HepG2 (cell line): ENCODE measurements at regions not wholly inside any gene's neighbourhood (a gene's known extent, or its start where the extent isn't known, plus 50 kb on each side); places are given as distances from the start of the nearest gene placed in this dataset.

ENCODE experiments used
- ATAC-seq: fragments of 200-7000 bp; cut with Tn5 transposase; 3 replicates; pipeline ENCODE4 v1.9.1; 2020; ENCODE audit warnings: mild to moderate bottlenecking, moderate library complexity
- BruUV-seq: library from RNA; stranded (reverse); fragments of 400-500 nt; replicated peaks from 2 replicates; lab custom pipeline; 2021; lab: Mats Ljungman, UMichigan
- CTCF ChIA-PET: fragments of 300-600 bp; formaldehyde crosslinking; extraction: SDS; loops from one replicate; lab custom pipeline; 2021; ENCODE audit warnings: low total read pairs, inconsistent platforms, low intra/inter-chr PET ratio; lab: Yijun Ruan, JAX
- POLR2A ChIA-PET: fragments of 350-600 bp; sonication (Branson Sonifier 250); formaldehyde crosslinking; loops from one replicate; lab custom pipeline; 2020; ENCODE audit warnings: antibody characterized with exemption, inconsistent platforms; lab: Yijun Ruan, JAX
- DNase-seq: peaks from one replicate; pipeline ENCODE4 v3.0.0-alpha.2; 2015; ENCODE audit warnings: low spot score
- FAIRE-seq: peaks from 3 replicates; lab custom pipeline; 2011; peaks lifted over from hg19 to GRCh38; lab: Jason Lieb, UNC
- H2AFZ ChIP-seq: one replicate; pipeline ENCODE4 v1.6.1; 2011; ENCODE audit warnings: low read length, inconsistent platforms
- H3K27ac ChIP-seq: fragments of 300-600 bp; 3 replicates; pipeline ENCODE4 v1.8.0; 2011; ENCODE audit warnings: mixed run types, mild to moderate bottlenecking, mixed read lengths, low read length, inconsistent platforms; ENCODE audit not compliant: insufficient read depth; ENCODE audit errors: extremely low read length
- H3K27me3 ChIP-seq, 2 experiments: fragments of 200-600 bp in 1 of 2; 2 replicates in 1 of 2; 3 replicates in 1 of 2; pipeline versions ENCODE4 v1.6.0 to v1.8.0; 2011; ENCODE audit warnings: low read length in 2 of 2, mild to moderate bottlenecking in 2 of 2, moderate library complexity in 2 of 2, inconsistent platforms in 1 of 2; ENCODE audit not compliant: insufficient read depth in 2 of 2, control insufficient read depth in 1 of 2
- H3K36me3 ChIP-seq, 2 experiments: fragments of 200-600 bp in 1 of 2; replicated peaks in 1 of 2; 2 replicates in 1 of 2; 3 replicates in 1 of 2; pipeline versions ENCODE4 v1.5.1 to v1.8.0; 2011; ENCODE audit warnings: low read length in 2 of 2, inconsistent platforms in 1 of 2; ENCODE audit not compliant: insufficient read depth in 2 of 2, control insufficient read depth in 1 of 2
- H3K4me1 ChIP-seq: 2 replicates; pipeline ENCODE4 v1.5.1; 2012; ENCODE audit warnings: low read length, inconsistent platforms; ENCODE audit not compliant: insufficient read depth
- H3K4me2 ChIP-seq: 2 replicates; pipeline ENCODE4 v1.6.0; 2011; ENCODE audit warnings: low read depth, low read length, inconsistent platforms
- H3K4me3 ChIP-seq, 3 experiments: fragments of 200-600 bp in 1 of 3; sonication (generic), shearing (Covaris generic) in 1 of 3; replicated peaks in 1 of 3; 2 replicates each; pipeline ENCODE4 v1.5.1; 2011 to 2016; ENCODE audit warnings: low read length in 3 of 3, inconsistent platforms in 2 of 3, low read depth in 2 of 3, mild to moderate bottlenecking in 2 of 3, control low read depth in 1 of 3, mixed read lengths in 1 of 3; ENCODE audit not compliant: insufficient read depth in 1 of 3
- H3K79me2 ChIP-seq: one replicate; pipeline ENCODE4 v1.6.1; 2011; ENCODE audit warnings: low read length, inconsistent platforms; ENCODE audit not compliant: insufficient read depth
- H3K9ac ChIP-seq: 2 replicates; pipeline ENCODE4 v1.6.0; 2011; ENCODE audit warnings: mild to moderate bottlenecking, low read depth, low read length, inconsistent platforms; ENCODE audit not compliant: insufficient read depth
- H3K9me3 ChIP-seq: 2 replicates; pipeline ENCODE4 v1.5.1; 2012; ENCODE audit warnings: mild to moderate bottlenecking, low read length
- H4K20me1 ChIP-seq: 2 replicates; pipeline ENCODE4 v1.6.0; 2011; ENCODE audit warnings: inconsistent platforms, mild to moderate bottlenecking, low read length, moderate library complexity; ENCODE audit not compliant: insufficient read depth
- ISX ChIP-seq: sonication (generic); formaldehyde crosslinking; conservative IDR thresholded peaks from 2 replicates; pipeline ENCODE4 v1.5.0; 2020; ENCODE audit warnings: missing genetic modification reagents
- XRCC5 ChIP-seq: fragments of 200-400 bp; formaldehyde crosslinking; optimal IDR thresholded peaks from 2 replicates; pipeline ENCODE3; 2017; ENCODE audit warnings: mild to moderate bottlenecking, low read length
- ZNF230 ChIP-seq: sonication (generic); formaldehyde crosslinking; IDR thresholded peaks from 2 replicates; pipeline ENCODE4 v1.4.0; 2020; ENCODE audit warnings: mild to moderate bottlenecking, missing genetic modification reagents
- ZNF251 ChIP-seq: sonication (generic); formaldehyde crosslinking; IDR thresholded peaks from 2 replicates; pipeline ENCODE4 v1.9.0; 2021; ENCODE audit warnings: mild to moderate bottlenecking, missing genetic modification reagents
- WGBS: methylation state at CpG from one replicate; pipeline ENCODE4 v1.1.6; 2017; ENCODE audit warnings: low lambda C conversion rate; 5-methylcytosine and 5-hydroxymethylcytosine counted together
- in situ Hi-C: cut with HindIII; loops from 2 replicates; pipeline ENCODE4 v1.10.0; 2017; ENCODE audit warnings: low pct_unique_long_range_greater_than_20kb; ENCODE audit not compliant: extremely low pct_ligation_motif_present
- intact Hi-C: fragments of 100-400 bp; cut with micrococcal nuclease; formaldehyde crosslinking; loops from one replicate; pipeline ENCODE4 v1.10.0; 2022; ENCODE audit not compliant: unreplicated experiment
- TF ChIP-seq, protein P1 (sequence below): sonication (generic); formaldehyde crosslinking; IDR thresholded peaks from 2 replicates; pipeline ENCODE4; 2020; ENCODE audit warnings: missing genetic modification reagents, mild to moderate bottlenecking, borderline replicate concordance
- TF ChIP-seq, protein P2 (sequence below): sonication (generic); formaldehyde crosslinking; IDR thresholded peaks from 2 replicates; pipeline ENCODE4 v1.9.0; 2021; ENCODE audit warnings: missing genetic modification reagents, borderline replicate concordance
- TF ChIP-seq, protein P3 (sequence below): sonication (generic); formaldehyde crosslinking; IDR thresholded peaks from 2 replicates; pipeline ENCODE4 v1.5.1; 2020; ENCODE audit warnings: mild to moderate bottlenecking, missing genetic modification reagents, borderline replicate concordance
- TF ChIP-seq, protein P4 (sequence below): sonication (generic); formaldehyde crosslinking; IDR thresholded peaks from 2 replicates; pipeline ENCODE4 v1.4.0; 2020; ENCODE audit warnings: mild to moderate bottlenecking, missing genetic modification reagents, borderline replicate concordance
- TF ChIP-seq, protein P5 (sequence below): sonication (generic); formaldehyde crosslinking; IDR thresholded peaks from 2 replicates; pipeline ENCODE4 v1.8.0; 2022; ENCODE audit warnings: missing genetic modification reagents, mild to moderate bottlenecking, moderate library complexity, borderline replicate concordance

DNA sequence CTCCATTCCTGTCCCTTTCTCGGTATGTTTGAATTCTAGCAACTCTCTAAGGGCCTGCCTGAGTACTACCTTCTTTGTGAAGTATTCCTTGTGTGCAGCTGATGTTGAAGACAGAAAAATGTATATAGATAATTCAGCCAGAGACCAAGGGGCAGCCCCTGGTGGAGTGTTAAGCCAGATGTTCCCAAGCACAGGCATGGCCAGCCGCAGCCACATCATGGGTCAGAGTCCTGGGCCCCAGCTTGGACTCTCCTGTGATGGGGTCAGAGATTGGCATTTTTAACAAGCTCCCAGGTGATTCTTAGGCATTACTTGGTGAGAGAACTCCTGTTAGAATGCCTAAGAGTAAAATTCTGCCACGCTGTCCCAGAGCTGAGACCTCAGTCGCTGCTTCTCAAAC, 100.8 kb downstream of the IRF8 start:
- H4K20me1 ChIP-seq: no peaks in the 10 kb centered on the region
- DNase-seq: no peak
- ChIA-PET POLR2A (no interaction called here), CTCF (no interaction called here)
- H2AFZ ChIP-seq: no peak overlapping the region
- BruUV-seq: no TSS peak
- H3K9ac ChIP-seq: no peak overlapping the region
- FAIRE-seq: no peak
- peaks cover 6 to 41% of the 10 kb centered on the region in 2 experiments; a peak in 4 of 5 replicates for H3K27me3 ChIP-seq
- no peaks in the 10 kb centered on the region for H3K4me1 ChIP-seq
- H3K79me2 ChIP-seq: no peaks in the 10 kb centered on the region
- 25% methylated on average over 4 of the region's 4 CpGs for WGBS
- no peaks in the 10 kb centered on the region for H3K9me3 ChIP-seq
- H3K4me2 ChIP-seq: no peak overlapping the region
- in situ Hi-C loops (no loop called here), intact Hi-C loops (no loop called here)
- H3K27ac ChIP-seq: no peak overlapping the region
- no peak overlapping the region for H3K4me3 ChIP-seq
- ATAC-seq: no peak
- no peaks in the 10 kb centered on the region for H3K36me3 ChIP-seq
- no peak for TF ChIP-seq XRCC5
- no peak for TF ChIP-seq ISX
- TF ChIP-seq, protein P1, sequence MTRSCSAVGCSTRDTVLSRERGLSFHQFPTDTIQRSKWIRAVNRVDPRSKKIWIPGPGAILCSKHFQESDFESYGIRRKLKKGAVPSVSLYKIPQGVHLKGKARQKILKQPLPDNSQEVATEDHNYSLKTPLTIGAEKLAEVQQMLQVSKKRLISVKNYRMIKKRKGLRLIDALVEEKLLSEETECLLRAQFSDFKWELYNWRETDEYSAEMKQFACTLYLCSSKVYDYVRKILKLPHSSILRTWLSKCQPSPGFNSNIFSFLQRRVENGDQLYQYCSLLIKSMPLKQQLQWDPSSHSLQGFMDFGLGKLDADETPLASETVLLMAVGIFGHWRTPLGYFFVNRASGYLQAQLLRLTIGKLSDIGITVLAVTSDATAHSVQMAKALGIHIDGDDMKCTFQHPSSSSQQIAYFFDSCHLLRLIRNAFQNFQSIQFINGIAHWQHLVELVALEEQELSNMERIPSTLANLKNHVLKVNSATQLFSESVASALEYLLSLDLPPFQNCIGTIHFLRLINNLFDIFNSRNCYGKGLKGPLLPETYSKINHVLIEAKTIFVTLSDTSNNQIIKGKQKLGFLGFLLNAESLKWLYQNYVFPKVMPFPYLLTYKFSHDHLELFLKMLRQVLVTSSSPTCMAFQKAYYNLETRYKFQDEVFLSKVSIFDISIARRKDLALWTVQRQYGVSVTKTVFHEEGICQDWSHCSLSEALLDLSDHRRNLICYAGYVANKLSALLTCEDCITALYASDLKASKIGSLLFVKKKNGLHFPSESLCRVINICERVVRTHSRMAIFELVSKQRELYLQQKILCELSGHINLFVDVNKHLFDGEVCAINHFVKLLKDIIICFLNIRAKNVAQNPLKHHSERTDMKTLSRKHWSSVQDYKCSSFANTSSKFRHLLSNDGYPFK (CRISPR knock-in tag): no peak
- TF ChIP-seq, protein P2, sequence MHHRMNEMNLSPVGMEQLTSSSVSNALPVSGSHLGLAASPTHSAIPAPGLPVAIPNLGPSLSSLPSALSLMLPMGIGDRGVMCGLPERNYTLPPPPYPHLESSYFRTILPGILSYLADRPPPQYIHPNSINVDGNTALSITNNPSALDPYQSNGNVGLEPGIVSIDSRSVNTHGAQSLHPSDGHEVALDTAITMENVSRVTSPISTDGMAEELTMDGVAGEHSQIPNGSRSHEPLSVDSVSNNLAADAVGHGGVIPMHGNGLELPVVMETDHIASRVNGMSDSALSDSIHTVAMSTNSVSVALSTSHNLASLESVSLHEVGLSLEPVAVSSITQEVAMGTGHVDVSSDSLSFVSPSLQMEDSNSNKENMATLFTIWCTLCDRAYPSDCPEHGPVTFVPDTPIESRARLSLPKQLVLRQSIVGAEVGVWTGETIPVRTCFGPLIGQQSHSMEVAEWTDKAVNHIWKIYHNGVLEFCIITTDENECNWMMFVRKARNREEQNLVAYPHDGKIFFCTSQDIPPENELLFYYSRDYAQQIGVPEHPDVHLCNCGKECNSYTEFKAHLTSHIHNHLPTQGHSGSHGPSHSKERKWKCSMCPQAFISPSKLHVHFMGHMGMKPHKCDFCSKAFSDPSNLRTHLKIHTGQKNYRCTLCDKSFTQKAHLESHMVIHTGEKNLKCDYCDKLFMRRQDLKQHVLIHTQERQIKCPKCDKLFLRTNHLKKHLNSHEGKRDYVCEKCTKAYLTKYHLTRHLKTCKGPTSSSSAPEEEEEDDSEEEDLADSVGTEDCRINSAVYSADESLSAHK (CRISPR knock-in tag): no peak
- TF ChIP-seq, protein P3, sequence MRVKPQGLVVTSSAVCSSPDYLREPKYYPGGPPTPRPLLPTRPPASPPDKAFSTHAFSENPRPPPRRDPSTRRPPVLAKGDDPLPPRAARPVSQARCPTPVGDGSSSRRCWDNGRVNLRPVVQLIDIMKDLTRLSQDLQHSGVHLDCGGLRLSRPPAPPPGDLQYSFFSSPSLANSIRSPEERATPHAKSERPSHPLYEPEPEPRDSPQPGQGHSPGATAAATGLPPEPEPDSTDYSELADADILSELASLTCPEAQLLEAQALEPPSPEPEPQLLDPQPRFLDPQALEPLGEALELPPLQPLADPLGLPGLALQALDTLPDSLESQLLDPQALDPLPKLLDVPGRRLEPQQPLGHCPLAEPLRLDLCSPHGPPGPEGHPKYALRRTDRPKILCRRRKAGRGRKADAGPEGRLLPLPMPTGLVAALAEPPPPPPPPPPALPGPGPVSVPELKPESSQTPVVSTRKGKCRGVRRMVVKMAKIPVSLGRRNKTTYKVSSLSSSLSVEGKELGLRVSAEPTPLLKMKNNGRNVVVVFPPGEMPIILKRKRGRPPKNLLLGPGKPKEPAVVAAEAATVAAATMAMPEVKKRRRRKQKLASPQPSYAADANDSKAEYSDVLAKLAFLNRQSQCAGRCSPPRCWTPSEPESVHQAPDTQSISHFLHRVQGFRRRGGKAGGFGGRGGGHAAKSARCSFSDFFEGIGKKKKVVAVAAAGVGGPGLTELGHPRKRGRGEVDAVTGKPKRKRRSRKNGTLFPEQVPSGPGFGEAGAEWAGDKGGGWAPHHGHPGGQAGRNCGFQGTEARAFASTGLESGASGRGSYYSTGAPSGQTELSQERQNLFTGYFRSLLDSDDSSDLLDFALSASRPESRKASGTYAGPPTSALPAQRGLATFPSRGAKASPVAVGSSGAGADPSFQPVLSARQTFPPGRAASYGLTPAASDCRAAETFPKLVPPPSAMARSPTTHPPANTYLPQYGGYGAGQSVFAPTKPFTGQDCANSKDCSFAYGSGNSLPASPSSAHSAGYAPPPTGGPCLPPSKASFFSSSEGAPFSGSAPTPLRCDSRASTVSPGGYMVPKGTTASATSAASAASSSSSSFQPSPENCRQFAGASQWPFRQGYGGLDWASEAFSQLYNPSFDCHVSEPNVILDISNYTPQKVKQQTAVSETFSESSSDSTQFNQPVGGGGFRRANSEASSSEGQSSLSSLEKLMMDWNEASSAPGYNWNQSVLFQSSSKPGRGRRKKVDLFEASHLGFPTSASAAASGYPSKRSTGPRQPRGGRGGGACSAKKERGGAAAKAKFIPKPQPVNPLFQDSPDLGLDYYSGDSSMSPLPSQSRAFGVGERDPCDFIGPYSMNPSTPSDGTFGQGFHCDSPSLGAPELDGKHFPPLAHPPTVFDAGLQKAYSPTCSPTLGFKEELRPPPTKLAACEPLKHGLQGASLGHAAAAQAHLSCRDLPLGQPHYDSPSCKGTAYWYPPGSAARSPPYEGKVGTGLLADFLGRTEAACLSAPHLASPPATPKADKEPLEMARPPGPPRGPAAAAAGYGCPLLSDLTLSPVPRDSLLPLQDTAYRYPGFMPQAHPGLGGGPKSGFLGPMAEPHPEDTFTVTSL (CRISPR knock-in tag): no peak
- TF ChIP-seq, protein P4, sequence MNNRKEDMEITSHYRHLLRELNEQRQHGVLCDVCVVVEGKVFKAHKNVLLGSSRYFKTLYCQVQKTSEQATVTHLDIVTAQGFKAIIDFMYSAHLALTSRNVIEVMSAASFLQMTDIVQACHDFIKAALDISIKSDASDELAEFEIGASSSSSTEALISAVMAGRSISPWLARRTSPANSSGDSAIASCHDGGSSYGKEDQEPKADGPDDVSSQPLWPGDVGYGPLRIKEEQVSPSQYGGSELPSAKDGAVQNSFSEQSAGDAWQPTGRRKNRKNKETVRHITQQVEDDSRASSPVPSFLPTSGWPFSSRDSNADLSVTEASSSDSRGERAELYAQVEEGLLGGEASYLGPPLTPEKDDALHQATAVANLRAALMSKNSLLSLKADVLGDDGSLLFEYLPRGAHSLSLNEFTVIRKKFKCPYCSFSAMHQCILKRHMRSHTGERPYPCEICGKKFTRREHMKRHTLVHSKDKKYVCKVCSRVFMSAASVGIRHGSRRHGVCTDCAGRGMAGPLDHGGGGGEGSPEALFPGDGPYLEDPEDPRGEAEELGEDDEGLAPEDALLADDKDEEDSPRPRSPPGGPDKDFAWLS (CRISPR knock-in tag): no peak
- no peak for TF ChIP-seq ZNF251
- no peak for TF ChIP-seq ZNF230 (CRISPR knock-in tag)
- TF ChIP-seq, protein P5, sequence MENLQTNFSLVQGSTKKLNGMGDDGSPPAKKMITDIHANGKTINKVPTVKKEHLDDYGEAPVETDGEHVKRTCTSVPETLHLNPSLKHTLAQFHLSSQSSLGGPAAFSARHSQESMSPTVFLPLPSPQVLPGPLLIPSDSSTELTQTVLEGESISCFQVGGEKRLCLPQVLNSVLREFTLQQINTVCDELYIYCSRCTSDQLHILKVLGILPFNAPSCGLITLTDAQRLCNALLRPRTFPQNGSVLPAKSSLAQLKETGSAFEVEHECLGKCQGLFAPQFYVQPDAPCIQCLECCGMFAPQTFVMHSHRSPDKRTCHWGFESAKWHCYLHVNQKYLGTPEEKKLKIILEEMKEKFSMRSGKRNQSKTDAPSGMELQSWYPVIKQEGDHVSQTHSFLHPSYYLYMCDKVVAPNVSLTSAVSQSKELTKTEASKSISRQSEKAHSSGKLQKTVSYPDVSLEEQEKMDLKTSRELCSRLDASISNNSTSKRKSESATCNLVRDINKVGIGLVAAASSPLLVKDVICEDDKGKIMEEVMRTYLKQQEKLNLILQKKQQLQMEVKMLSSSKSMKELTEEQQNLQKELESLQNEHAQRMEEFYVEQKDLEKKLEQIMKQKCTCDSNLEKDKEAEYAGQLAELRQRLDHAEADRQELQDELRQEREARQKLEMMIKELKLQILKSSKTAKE (CRISPR knock-in tag): no peak
